Erythroblast (primary cell): ENCODE measurements at regions not wholly inside any gene's neighbourhood (a gene's known extent, or its start where the extent isn't known, plus 50 kb on each side); places are given as distances from the start of the nearest gene placed in this dataset.

Experiments used
- GATA1 ChIP-seq: IDR thresholded peaks from 2 replicates; pipeline ENCODE4 v1.6.1; 2011; ENCODE audit warnings: low read depth, mild to moderate bottlenecking, control low read depth, low read length, moderate library complexity
- POLR2A ChIP-seq: IDR thresholded peaks from 2 replicates; pipeline ENCODE4 v1.6.1; 2011; ENCODE audit warnings: mild to moderate bottlenecking, low read length

DNA sequence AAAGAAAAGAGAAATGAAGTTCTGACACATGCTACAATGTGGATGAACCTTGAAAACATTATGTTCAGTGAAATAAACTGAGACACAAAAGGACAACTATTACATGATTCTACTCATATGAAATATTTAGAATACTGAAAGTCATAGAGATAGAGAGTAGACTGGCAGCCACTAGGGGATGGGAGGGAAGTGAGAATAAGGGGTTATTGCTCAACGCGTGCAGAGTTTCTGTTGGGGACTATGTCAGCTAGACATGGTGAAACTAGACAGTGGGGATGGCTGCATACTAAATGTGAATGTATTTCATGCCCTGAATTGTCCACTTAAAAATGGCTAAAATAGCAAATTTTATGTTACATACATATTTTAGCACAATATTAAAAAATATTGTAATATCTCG lies 108.7 kb upstream of the ATL2 start:
- TF ChIP-seq POLR2A: no peak
- TF ChIP-seq GATA1: no peak
